GM19395 (cell line): ENCODE measurements at regions not wholly inside any gene's neighbourhood (a gene's known extent, or its start where the extent isn't known, plus 50 kb on each side); places are given as distances from the start of the nearest gene placed in this dataset.
"Not testable (repeated sequence)": the region's sequence is repeated elsewhere in the genome, so short reads cannot be mapped to it uniquely, and the experiment has no call there.

Experiments
- ATAC-seq: cut with Tn5 transposase; IDR thresholded peaks from one replicate; pipeline ENCODE4 v1.9.1; 2021; ENCODE audit warnings: mild to moderate bottlenecking, moderate library complexity; ENCODE audit not compliant: unreplicated experiment

DNA sequence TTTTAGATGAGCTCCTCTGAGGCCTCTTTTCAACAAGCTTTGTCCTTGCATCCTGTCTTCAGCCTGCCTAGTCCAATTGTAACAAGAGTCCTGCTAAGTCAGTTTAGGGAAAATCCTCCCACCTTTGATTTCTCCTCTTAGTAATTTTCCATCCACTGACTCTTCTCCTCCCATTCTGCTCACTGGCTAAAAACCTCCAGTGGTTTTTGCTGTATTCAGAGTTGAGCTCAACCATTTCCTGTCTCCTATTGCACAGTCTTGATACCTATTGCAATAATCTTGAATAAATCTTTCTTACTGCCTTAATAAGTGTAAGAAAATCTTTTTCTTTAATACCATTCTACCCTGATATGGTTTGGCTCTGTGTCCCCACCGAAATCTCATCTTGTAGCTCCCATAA is 117.8 kb upstream of the ENPP6 start:
- ATAC-seq = no peak

- not testable (repeated sequence) for ATAC-seq
Measured at GRCh38 chr4:184333446-184333845, 115.8 kb upstream of the ENPP6 start.

DNA sequence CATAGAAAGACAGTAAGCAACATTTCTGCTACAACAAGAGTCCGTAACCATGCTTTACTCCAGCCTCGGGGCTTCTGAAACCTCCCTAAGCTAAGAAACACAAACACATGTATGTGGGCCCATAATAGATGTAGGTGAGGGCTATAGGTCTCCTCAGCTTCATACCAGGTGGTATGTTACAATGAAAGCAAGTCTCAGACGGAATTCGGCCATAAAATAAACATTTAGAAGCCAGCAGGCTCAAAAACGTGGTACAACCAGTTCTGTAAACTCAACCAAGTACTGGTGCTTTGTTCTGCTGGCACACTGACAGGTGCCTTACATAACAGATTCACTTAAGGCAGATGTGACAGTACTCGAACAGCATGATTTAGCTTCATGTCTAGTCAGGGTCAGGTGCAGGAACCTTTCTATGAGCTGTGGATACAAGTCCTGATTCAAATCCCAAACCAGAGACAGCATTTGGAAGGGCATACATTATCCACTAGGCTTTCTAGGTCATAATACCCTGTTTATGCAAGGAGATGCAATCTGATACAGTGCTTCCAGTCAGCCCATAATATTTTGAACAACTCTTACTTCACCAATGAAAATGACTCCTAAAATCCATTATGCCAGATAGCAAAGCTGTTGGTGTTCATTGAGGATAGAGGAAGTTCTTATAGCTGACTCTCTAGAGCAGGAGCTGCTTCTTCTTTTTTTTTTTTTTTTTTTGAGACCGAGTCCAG is 113.8 kb upstream of the ENPP6 start:
- no peak for ATAC-seq

DNA sequence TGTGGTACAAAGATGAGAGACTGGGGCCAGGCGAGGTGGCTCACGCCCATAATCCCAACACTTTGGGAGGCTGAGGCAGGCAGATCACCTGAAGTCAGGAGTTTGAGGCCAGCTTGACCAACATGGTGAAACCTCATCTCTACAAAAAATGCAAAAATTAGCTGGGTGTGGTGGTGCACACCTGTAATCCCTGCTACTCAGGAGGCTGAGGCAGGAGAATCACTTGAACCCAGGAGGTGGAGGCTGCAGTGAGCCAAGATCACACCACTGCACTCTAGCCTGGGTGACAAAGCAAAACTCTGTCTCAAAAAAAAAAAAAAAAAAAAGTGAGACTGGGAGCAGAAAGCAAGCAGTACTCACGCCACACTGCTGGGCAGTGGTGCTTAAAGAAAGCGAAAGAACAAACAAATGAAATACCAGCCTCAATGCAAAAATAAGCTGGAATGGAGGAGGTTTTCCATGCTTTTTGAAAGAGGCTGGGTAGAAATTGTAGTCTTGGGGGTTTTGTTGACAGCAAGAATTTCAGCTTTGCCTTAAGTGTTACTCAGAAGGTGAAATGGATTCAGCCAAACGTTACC is 112.9 kb upstream of the ENPP6 start:
- not testable (repeated sequence) for ATAC-seq

- peak; percentile 64 for ATAC-seq
Measured at GRCh38 chr4:184329659-184330400, 112.2 kb upstream of the ENPP6 start.

GRCh38 chr4:184329235-184329634 is 111.6 kb upstream of the ENPP6 start:
- ATAC-seq = no peak

GRCh38 chr4:184328022-184328736 is 110.5 kb upstream of the ENPP6 start:
- ATAC-seq = peak; percentile 74

- no peak for ATAC-seq
Measured at GRCh38 chr4:184324939-184325477, 107.3 kb upstream of the ENPP6 start.

GRCh38 chr4:184322328-184323025 is 104.8 kb upstream of the ENPP6 start:
- no peak for ATAC-seq

DNA sequence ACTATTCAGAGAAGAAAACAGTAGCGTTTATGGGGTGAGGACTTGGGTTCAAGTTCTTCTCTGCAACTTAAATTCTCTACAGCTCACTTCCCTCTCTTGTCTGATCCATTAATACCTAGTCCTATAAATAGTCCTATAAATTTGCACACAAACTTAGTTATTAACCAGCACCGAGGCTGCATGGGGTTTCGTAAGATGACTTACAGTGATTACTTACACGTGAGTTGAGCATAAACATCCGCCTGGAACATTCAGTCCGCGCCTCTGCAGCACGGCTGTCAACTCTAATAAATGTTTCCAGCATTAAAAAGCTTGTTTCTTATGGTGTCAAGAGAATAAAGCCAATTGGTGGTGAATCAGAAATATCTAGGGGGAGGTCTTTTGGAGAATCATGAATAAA is 103.0 kb upstream of the ENPP6 start:
- ATAC-seq = no peak

DNA sequence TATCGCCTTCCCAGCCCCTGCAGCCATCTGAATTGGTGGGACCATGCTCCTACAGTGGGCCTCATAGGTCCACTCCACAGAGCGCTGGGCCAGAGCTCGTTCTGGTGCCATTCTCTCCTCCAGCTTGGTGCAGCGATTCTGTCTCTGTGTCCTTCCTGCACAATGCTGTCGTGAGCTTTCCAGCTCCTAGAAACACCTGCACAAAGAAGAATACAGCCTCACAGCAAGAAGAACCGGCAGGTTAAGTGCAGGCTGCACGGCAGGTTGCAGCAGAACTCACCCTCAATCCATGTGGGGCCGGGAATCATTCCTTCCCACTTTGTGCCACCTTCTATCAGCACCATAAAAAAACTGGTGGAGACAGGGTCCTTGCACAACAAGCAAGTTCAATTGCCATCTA is 101.2 kb upstream of the ENPP6 start:
- ATAC-seq = peak; percentile 7

GRCh38 chr4:184317234-184317918 is 99.7 kb upstream of the ENPP6 start:
- ATAC-seq = no peak

DNA sequence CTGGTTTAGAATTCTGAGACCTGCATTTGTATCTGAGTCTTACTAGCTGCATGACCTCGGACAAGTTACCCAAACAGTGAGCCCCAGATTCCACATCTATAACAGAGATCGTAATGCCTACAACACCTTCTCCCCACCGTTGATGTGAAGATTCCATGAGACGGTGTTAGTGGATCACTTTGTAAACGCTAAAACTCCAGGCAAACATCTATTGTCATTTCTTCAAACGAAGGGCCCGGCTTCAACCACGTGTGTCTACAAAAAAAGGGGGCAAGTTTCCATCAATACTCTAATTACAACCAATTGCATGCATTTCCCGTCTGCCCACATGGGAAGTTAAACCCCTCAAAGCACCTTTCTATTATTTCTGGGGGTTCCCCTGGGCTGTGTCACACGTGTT is 99.1 kb upstream of the ENPP6 start:
- no peak for ATAC-seq

DNA sequence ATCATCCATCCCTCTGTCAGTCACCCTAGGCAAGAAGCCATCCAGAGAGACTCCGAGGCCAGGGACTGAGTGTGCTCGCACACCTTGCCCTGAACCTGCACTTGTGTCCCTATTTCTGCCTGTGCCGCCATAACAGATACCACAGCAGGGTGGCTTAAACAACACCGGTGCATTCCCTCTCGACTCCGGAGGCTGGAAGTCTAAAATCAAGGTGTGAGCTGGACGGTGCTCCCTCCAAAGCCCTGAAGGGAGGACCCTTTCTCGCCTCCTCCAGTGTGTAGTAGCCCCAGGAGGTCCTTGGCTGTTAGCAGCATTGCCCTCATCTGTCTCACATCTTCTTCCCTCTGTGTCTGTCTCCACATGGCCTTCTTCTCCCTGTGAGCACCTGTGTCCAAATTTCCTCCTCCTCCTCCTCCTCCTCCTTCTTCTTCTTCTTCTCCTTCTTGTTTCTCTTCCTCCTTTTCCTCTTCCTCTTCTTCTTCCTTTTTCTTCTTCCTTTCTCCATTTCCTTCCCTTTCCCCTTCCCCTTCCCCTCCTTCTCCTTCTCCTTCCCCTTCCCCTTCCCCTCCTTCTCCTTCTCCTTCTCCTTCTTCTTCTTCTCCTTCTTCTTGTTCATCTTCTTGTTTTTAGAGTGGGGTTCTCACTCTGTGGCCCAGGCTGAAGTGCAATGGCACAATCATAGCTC is 98.1 kb upstream of the ENPP6 start:
- no peak for ATAC-seq

GRCh38 chr4:184313702-184314659 is 96.3 kb upstream of the ENPP6 start:
- peak; percentile 71 for ATAC-seq

DNA sequence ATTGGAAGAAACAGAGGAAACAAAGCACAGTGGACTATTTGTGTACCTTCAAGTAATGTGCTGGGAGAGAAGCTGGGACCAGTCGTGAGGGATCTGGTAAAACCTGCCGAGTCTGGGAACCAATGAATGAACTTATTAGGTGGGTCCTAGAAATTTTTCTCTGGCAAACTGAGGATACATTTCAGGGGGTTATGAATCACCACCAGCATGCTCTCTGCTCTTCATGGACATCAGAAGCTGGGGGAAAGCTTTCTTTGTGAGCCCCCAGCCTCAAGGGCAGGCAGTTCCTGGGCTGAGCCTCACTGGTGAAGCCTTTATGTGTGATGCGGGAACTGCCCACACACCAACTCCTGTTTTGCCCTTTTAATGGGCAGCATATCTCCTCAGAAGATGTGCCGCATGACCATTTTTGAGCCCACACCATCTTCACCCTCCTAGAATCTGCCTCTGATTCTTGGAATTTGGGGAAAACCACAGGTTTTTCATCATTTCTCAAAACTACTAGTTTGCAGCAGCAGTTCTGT is 95.4 kb upstream of the ENPP6 start:
- ATAC-seq = no peak

- no peak for ATAC-seq
Measured at GRCh38 chr4:184312126-184312525, 94.5 kb upstream of the ENPP6 start.
